ENCODE measurements at regions not wholly inside any gene's neighbourhood (a gene's known extent, or its start where the extent isn't known, plus 50 kb on each side); places are given as distances from the start of the nearest gene placed in this dataset.
A peak's percentile ranks its signal among the peaks of the same experiment; 100 is the strongest.

GRCh38 chr5:102579379-102579778 is 80.6 kb upstream of the SLCO6A1 start:
- POLR2A ChIA-PET = no interaction called here
- Histone ChIP-seq H3K27me3 (ENCODE audit: control insufficient read depth, insufficient read depth, low read length) (no peaks in the 10 kb centered on the region; the same call in 1 of the 2 replicates), H3K4me3 (ENCODE audit: low read depth, low read length) (no peak overlapping the region), H3K36me3 (ENCODE audit: control insufficient read depth, insufficient read depth, low read length) (no peaks in the 10 kb centered on the region)
- TF ChIP-seq CTCF (IDR thresholded peaks at IDR 0.05; ENCODE audit: insufficient read depth, low read depth, low read length) = no peak
- DNase-seq (ENCODE audit: low read depth) = no peak
- CTCF ChIA-PET = no interaction called here

- ChIA-PET CTCF (interaction anchor here (1.1 to 2.6 kb wide), 3 partner anchors 19 to 558 kb away, joined by 3 to 8 read pairs (median 5); no protein-coding TSS in a partner anchor), POLR2A (no interaction called here)
- Histone ChIP-seq H3K4me3 (ENCODE audit: low read depth, low read length) (no peak overlapping the region), H3K36me3 (ENCODE audit: control insufficient read depth, insufficient read depth, low read length) (no peaks in the 10 kb centered on the region), H3K27me3 (ENCODE audit: control insufficient read depth, insufficient read depth, low read length) (no peaks in the 10 kb centered on the region; the same call in 1 of the 2 replicates)
- no peak for TF ChIP-seq CTCF (IDR thresholded peaks at IDR 0.05; ENCODE audit: insufficient read depth, low read depth, low read length)
- no peak for DNase-seq (ENCODE audit: low read depth)
These were observed 82.2 kb upstream of the SLCO6A1 start for GRCh38 chr5:102581011-102581410.

- no peak overlapping the region for H3K4me3 ChIP-seq (ENCODE audit: low read depth, low read length)
- H3K36me3 ChIP-seq (ENCODE audit: control insufficient read depth, insufficient read depth, low read length) = no peaks in the 10 kb centered on the region
- no peak for DNase-seq (ENCODE audit: low read depth)
- TF ChIP-seq CTCF (IDR thresholded peaks at IDR 0.05; ENCODE audit: insufficient read depth, low read depth, low read length) = no peak
- CTCF ChIA-PET = interaction anchor here (1.6 kb wide), 3 partner anchors 9 to 171 kb away, joined by 3 to 5 read pairs (median 4); no protein-coding TSS in a partner anchor
- POLR2A ChIA-PET = no interaction called here
- no peaks in the 10 kb centered on the region; the same call in 1 of the 2 replicates for H3K27me3 ChIP-seq (ENCODE audit: control insufficient read depth, insufficient read depth, low read length)
These were observed 83.9 kb upstream of the SLCO6A1 start for GRCh38 chr5:102582696-102583095.

- POLR2A ChIA-PET = no interaction called here
- no peaks in the 10 kb centered on the region; the same call in 1 of the 2 replicates for H3K27me3 ChIP-seq (ENCODE audit: control insufficient read depth, insufficient read depth, low read length)
- CTCF ChIA-PET = interaction anchor here (0.7 to 1.6 kb wide), 6 partner anchors 9 to 641 kb away, joined by 3 to 7 read pairs (median 4); no protein-coding TSS in a partner anchor
- no peak overlapping the region for H3K4me3 ChIP-seq (ENCODE audit: low read depth, low read length)
- no peaks in the 10 kb centered on the region for H3K36me3 ChIP-seq (ENCODE audit: control insufficient read depth, insufficient read depth, low read length)
- no peak for DNase-seq (ENCODE audit: low read depth)
- 0 out of 2 replicates have a peak, but pooled peaks have one; percentile 20 for TF ChIP-seq CTCF (IDR thresholded peaks at IDR 0.05; ENCODE audit: insufficient read depth, low read depth, low read length)
These were observed 84.7 kb upstream of the SLCO6A1 start for GRCh38 chr5:102583276-102584124.

GRCh38 chr5:102589661-102590060 is 90.9 kb upstream of the SLCO6A1 start:
- Histone ChIP-seq H3K36me3 (ENCODE audit: control insufficient read depth, insufficient read depth, low read length) (no peaks in the 10 kb centered on the region), H3K27me3 (ENCODE audit: control insufficient read depth, insufficient read depth, low read length) (no peaks in the 10 kb centered on the region), H3K4me3 (ENCODE audit: low read depth, low read length) (no peak overlapping the region)
- TF ChIP-seq CTCF (IDR thresholded peaks at IDR 0.05; ENCODE audit: insufficient read depth, low read depth, low read length) = no peak
- CTCF ChIA-PET = no interaction called here
- POLR2A ChIA-PET = no interaction called here
- DNase-seq (ENCODE audit: low read depth) = no peak

Data from BJ (cell line).